GM19099 (cell line): ENCODE measurements at regions not wholly inside any gene's neighbourhood (a gene's known extent, or its start where the extent isn't known, plus 50 kb on each side); places are given as distances from the start of the nearest gene placed in this dataset.

ENCODE experiments used
- POLR2A ChIP-seq: IDR thresholded peaks from 3 replicates; pipeline ENCODE4 v1.6.1; 2011; ENCODE audit warnings: low read depth; ENCODE audit not compliant: insufficient read length; ENCODE audit errors: extremely low read depth

DNA sequence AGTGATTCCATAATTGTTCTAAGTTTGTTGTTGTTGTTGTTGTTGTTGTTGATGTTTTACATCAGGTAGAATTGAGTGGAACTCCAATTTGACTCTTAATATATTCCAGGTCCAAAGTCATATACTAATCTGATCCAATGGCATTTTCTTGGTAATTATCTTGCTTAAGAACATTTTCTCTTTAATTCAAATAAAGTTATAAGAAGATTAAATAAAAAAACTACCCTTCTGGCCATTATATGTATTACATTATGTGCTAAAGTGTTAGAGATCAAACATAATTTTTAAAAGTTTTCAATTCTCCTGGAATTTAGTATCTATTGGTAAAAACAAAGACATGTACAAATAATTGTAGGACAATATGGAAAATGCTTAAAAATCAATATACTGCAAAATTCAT is 775.4 kb downstream of the LUZP2 start:
- TF ChIP-seq POLR2A: no peak

DNA sequence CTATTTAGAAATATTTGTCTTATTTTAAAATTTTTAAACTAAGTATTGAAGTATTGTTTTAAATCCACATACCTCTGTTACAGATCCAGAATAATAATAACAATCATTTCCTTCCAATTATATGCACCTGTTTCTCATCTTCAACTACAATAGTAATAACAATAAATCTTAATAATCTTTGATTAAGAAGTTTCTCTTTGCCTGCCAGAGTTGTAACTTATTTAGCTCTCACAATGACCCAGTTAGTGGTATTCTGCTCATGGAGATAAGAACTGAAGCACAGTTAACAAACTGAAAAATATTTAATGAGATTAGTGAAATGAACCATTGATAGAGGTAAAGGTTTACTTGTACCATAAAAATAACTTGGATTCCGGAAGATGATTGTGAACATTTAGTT is 796.3 kb downstream of the LUZP2 start:
- TF ChIP-seq POLR2A: no peak

DNA sequence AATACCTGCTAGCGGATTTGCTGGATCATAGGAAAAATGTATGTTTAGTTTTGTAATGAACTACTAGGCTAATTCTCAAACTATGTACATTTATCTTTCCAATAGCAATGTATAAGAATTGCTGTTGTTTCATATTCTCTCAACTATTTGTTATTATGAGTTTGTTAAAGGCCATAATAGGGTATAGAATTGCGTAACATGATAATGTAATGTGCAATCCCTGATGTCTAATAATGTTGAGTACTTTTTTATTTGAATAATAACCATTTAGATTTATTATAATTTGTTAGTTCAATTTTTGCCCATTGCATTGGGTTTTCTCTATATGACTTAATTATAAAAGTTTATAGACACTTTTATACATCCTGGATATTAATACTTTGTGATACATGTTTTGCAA is 801.6 kb downstream of the LUZP2 start:
- TF ChIP-seq POLR2A: no peak

DNA sequence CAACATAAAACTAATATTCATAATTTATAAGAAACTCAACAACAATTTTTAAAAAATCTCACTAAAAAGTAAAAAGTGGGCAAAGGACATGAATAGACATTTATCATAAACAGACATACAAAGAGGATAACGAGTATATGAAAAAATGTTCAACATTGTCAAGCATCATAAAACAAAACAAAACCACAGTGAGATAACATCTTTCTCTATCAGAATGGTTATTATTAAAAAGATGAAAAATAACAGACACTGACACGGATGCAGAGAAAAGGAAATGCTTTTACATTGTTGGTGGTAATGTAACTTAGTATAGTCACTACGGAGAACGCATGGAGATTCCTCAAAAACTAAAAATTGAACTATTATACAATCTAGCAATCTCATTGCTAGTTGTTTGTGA is 813.0 kb downstream of the LUZP2 start:
- TF ChIP-seq POLR2A: no peak

DNA sequence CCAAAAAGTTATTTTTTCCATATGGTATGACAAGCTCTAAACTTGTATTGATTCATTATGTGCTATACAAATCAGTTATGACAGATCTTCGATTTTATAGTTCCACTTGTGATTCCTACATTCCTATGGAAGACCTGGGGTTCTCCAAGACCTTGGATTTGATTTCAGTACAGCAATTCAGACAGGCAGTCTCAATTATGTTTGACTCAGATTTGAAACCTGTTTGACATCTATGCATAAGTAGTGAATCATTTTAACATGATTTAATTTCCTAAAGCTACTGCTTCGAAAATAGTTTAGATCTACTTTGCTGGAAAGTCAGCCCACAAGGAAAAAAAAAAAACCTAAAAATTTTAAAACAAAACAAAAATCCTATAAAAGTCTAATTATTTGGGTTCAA is 820.4 kb downstream of the LUZP2 start:
- no peak for TF ChIP-seq POLR2A

DNA sequence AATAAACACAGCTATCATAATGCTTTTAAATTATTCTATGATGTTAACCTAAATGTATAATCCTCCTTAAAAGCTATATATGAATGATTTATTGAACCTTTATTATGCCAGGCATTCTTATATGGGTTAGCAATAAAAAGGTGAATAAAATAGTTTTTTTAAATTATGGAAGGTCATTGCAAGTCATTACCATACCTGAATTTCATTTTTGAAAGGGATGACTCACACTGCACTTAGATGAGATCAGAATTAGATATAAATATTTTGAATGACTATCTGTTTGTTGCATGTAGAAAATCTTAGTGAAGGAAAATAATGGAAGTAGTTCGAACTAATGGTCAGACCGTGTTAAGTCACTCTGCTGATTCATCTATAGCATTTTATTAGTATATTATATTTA is 822.3 kb downstream of the LUZP2 start:
- TF ChIP-seq POLR2A: no peak

DNA sequence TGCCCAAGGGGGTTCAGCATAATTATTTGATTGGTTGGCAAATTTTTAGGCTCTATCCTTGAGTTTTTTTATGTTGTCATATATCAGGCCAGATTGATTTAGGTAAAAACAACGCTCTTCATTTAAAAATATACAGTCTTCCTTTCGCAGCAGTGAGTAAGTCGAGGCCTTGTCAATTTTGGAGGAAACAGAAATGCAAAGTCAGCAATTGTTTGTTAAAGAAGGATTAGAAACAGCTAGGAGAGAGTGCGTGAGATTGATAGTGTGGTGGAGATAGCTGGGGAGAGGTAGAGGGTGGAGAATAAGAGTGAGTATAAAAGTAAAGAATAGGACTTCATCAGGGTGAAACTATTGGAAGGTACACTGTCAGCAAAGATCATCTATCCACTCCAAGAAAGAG is 830.8 kb downstream of the LUZP2 start:
- TF ChIP-seq POLR2A: no peak

DNA sequence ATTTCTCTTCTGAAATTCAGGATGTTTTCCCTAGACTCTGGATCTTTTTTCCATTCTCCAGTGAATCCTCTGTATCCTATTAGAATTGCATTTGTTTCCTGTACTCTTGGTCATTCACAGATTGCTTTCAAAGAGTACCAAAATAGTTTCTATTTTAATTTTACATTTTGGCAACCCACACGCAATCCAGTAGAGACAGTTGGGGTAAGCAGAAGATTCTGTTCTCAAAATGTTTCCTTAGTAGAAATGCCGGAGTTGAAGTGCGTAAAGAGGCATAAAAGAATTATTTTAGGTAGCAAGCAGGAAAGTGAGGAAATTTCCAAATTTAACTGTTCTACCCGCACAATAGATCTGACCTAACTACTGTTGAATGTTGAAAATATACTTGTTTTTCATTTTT is 842.4 kb downstream of the LUZP2 start:
- no peak for TF ChIP-seq POLR2A

DNA sequence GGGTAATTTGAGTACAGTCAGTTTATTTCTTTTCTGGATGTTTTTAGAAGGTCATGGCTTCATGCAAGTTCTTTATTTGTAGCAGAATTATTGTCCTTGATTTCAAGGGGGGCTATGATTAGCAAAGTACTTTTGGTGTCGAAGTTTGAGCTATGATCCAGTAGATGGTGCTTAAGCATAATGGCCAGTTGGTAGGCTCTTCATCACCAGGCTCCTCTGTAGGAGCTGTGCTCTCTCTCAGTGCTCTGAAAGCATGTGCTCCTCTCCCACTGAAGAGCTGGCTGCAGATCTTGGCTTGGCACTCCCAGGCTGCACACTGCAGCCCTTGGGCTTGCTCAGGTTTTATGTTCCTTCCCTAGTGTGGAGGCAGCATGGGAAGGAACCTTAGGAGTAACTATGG is 852.7 kb downstream of the LUZP2 start:
- TF ChIP-seq POLR2A: no peak

DNA sequence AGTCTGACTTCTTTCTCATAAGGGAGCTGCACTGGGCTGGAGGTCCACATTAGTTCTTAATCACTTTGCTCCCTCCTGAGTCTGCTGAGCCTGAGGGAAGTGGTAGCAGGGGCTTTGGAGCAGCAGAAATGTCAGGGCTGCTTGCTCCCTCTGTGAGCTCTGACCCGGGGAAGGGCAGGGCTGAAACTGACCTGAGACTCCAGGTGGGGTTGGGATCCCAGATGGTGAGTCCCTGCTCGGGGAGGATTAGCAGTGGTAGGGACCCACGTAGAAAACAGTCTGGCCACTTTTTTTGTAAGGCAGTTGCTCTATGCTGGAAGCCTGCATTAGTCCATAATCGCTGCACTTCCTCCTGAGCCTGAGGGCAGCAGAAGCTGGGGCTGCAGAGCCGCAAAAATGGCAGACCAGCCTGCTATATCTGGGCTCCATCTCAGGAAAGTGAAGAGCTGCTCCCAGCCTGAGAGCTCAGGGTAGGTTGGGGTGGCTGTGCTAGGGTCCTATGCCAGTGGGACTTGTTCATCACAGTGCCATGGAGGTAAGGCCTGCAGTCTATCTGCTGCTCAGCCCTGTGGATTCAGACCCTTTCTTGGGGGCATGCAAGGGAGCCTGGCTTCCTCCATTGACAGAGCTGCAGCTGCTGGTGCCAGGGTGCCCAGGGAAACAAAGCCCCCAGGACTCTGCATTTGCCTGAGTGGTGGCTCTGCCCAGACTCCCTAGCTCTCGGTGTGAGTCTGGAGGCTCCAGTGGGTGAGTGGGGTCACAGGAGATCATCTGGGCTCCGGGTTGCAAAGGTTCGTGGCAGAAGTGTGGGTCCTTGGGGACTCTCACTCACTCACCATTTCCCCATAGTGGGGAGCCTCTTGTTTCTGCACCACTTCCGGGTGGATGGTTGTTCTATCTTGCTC is 854.3 kb downstream of the LUZP2 start:
- no peak for TF ChIP-seq POLR2A

DNA sequence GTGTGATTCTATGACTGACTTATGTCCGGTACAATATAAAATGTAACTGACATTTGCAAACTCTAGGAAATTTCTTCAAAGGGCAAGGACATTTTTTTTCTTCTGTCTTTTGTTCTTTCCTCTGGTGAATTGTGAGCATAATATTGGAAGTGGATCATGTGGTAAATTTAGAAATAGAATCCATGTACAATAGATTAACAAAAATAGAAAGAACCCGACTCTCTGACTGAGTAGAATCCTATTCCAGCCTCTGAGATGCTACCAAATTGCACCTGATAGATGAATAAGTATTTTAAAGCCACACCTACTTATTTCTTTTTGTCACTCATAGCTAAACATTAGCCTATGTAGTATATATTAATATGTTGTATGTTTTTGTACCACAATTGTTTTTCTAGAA is 860.3 kb downstream of the LUZP2 start:
- TF ChIP-seq POLR2A: no peak

DNA sequence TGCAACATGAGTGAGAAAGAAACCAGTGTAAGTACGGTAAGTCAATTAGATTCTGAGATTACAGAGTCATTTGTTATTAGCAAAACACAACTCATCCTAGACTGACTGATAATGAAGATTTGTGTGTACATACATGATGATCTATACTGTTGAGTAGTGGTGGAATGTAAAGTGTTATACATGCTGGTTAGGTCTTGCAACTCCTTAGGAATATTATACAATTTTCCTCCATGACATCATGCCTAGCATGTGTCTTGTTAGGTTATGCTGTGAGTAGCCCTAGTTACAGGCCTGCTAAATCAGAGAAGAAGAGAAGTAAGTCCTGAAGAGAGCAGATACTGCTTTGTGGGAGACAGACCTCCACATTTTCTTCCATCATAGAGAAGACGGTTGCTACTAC is 880.6 kb downstream of the LUZP2 start:
- no peak for TF ChIP-seq POLR2A

DNA sequence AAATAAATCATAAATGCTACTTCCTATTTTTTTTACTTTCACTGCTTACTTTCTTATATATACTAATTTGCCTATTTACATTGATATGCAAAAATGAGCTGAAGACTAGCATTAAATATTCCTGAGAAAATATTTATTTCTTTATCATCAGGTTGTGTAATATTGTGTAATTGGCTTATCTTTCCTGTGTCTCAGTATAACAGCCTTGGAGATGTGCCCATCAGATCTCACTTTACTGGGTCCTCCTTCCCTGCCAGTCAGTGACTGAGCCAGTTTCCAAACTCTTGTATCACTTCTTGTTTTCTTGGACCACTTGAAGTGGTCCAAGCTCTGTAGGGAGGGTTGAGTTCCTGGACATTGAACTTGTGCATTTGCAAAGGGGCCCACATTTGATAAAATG is 900.0 kb downstream of the LUZP2 start:
- TF ChIP-seq POLR2A: no peak

DNA sequence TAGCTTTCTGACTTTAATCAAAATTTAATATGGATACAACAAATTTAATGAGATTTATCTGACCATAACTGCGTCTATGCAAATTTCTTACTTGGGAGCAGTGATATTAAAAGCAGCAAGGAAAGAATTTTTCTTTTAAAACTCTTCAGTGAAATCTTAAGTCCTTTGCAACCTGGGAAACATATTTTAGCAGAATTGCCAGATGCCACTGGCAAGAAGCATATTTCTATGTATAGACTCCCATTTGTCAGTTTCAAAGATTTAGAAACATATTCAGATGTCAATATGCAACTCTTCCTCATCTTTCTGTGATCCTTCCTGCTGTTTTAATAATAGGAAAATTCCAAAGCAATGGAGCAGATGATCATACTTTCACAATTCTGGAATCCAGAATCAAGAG is 911.3 kb downstream of the LUZP2 start:
- no peak for TF ChIP-seq POLR2A

DNA sequence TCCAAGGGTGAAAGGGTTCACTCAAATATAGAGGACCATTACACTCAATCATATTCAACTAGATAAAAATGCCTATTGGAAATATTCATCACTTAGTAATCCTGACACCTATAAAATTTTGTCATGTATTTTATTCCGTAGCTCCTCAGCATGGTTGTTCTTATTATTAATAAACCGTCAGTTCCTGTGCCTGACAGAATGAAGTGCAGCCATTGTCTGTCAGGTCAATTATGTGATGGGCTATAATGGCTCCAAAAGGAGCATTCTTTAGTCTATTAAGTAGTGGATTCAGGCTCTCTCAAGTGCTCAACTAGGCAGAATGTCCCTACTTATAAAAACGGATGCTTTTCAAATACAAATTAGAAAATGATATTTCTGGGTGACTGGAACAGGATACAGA is 916.1 kb upstream of the ANO3 start:
- no peak for TF ChIP-seq POLR2A

DNA sequence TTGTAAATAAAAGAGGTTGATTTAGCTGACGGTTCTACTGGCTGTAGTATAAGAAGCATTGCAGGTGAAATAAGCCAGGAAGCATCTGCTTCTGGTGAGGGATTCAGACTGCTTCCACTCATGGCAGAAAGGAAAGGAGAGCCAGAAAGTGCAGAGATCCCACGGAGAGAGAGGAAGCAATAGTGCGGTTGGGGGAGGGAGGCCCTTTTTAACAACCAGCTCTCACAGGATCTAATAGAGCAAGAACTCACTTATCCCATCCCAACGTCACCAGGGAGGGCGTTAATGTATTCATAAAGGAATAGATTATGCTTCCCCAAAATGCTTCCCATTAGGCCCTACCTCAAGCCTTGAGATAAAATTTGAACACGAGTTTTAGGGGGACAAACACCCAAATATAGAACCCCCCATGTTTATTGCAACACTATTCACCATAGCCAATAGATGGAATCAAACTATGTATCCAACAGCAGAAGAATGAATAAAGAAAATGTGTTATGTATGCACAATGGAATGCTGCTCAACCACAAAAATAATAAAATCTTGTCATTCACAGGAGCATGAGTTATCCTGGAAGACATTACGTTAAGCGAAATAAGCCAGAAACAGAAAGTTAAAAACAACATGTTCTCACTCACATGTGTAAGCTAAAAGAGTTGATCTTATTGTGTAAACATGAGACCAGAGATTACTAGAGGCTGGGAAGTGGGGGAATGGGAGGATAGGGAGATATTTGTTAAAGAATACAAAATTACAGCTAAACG is 908.3 kb upstream of the ANO3 start:
- no peak for TF ChIP-seq POLR2A
